ENCODE measurements at regions not wholly inside any gene's neighbourhood (a gene's known extent, or its start where the extent isn't known, plus 50 kb on each side); places are given as distances from the start of the nearest gene placed in this dataset.

- DNase-seq: no peak
Observed at GRCh38 chr4:112853662-112854256, 195.7 kb upstream of the ANK2 start.

GRCh38 chr4:112854420-112854819, 195.0 kb upstream of the ANK2 start:
- no peak for DNase-seq

GRCh38 chr4:112855058-112855457, 194.4 kb upstream of the ANK2 start:
- no peak for DNase-seq

GRCh38 chr4:112857461-112857860, 192.0 kb upstream of the ANK2 start:
- DNase-seq: no peak

GRCh38 chr4:112858751-112859150, 190.7 kb upstream of the ANK2 start:
- DNase-seq: no peak

GRCh38 chr4:112859456-112860184, 189.8 kb upstream of the ANK2 start:
- no peak for DNase-seq

GRCh38 chr4:112860830-112861690, 188.4 kb upstream of the ANK2 start:
- no peak for DNase-seq

GRCh38 chr4:112861691-112862674, 187.5 kb upstream of the ANK2 start:
- no peak for DNase-seq

- no peak for DNase-seq
Observed at GRCh38 chr4:112865443-112865842, 184.0 kb upstream of the ANK2 start.

GRCh38 chr4:112876316-112876715, 173.1 kb upstream of the ANK2 start:
- DNase-seq: no peak

- no peak for DNase-seq
Observed at GRCh38 chr4:112881842-112882241, 167.6 kb upstream of the ANK2 start.

- no peak for DNase-seq
Observed at GRCh38 chr4:112882286-112882685, 167.2 kb upstream of the ANK2 start.

GRCh38 chr4:112884406-112884805, 165.0 kb upstream of the ANK2 start:
- DNase-seq: no peak

- no peak for DNase-seq
Observed at GRCh38 chr4:112885897-112886296, 163.6 kb upstream of the ANK2 start.

GRCh38 chr4:112888622-112889021, 160.8 kb upstream of the ANK2 start:
- no peak for DNase-seq

- DNase-seq: no peak
Observed at GRCh38 chr4:112889199-112889598, 160.3 kb upstream of the ANK2 start.

GRCh38 chr4:112889619-112890527, 159.6 kb upstream of the ANK2 start:
- DNase-seq: no peak

GRCh38 chr4:112894480-112894879, 155.0 kb upstream of the ANK2 start:
- no peak for DNase-seq

- no peak for DNase-seq
Observed at GRCh38 chr4:112894951-112895350, 154.5 kb upstream of the ANK2 start.

- DNase-seq: no peak
Observed at GRCh38 chr4:112895811-112896608, 153.4 kb upstream of the ANK2 start.

Measured in NCI-H1105 (cell line).